NCI-H1092 treated with DMSO at 0.1 percent for 48 hours (cell line): ENCODE measurements at regions not wholly inside any gene's neighbourhood (a gene's known extent, or its start where the extent isn't known, plus 50 kb on each side); places are given as distances from the start of the nearest gene placed in this dataset.

Experiments used
- DNase-seq: peaks from one replicate; lab custom pipeline; 2025; lab: John Stamatoyannopoulos, UW

GRCh38 chr6:12383448-12383847 lies 93.3 kb downstream of the EDN1 start:
- DNase-seq = no peak

GRCh38 chr6:12384357-12384912 lies 94.3 kb downstream of the EDN1 start:
- no peak for DNase-seq

- DNase-seq = no peak
Measured at GRCh38 chr6:12385316-12385715, 95.2 kb downstream of the EDN1 start.

- DNase-seq = no peak
Measured at GRCh38 chr6:12386816-12387215, 96.7 kb downstream of the EDN1 start.

- no peak for DNase-seq
Measured at GRCh38 chr6:12391472-12391871, 101.3 kb downstream of the EDN1 start.

- no peak for DNase-seq
Measured at GRCh38 chr6:12392490-12392889, 102.3 kb downstream of the EDN1 start.

GRCh38 chr6:12393100-12393499 lies 102.9 kb downstream of the EDN1 start:
- no peak for DNase-seq

GRCh38 chr6:12394170-12394569 lies 104.0 kb downstream of the EDN1 start:
- no peak for DNase-seq

- DNase-seq = no peak
Measured at GRCh38 chr6:12395898-12396297, 105.7 kb downstream of the EDN1 start.

GRCh38 chr6:12401200-12401599 lies 111.0 kb downstream of the EDN1 start:
- DNase-seq = no peak

- DNase-seq = no peak
Measured at GRCh38 chr6:12403201-12403826, 113.2 kb downstream of the EDN1 start.

- DNase-seq = no peak
Measured at GRCh38 chr6:12403947-12404647, 113.9 kb downstream of the EDN1 start.

GRCh38 chr6:12404651-12405050 lies 114.5 kb downstream of the EDN1 start:
- no peak for DNase-seq

GRCh38 chr6:12408752-12409151 lies 118.6 kb downstream of the EDN1 start:
- no peak for DNase-seq

GRCh38 chr6:12410946-12411345 lies 120.8 kb downstream of the EDN1 start:
- DNase-seq = no peak

GRCh38 chr6:12414096-12414675 lies 124.0 kb downstream of the EDN1 start:
- DNase-seq = no peak

GRCh38 chr6:12415980-12416598 lies 125.9 kb downstream of the EDN1 start:
- no peak for DNase-seq

GRCh38 chr6:12417191-12417590 lies 127.0 kb downstream of the EDN1 start:
- no peak for DNase-seq

GRCh38 chr6:12418946-12419345 lies 128.8 kb downstream of the EDN1 start:
- DNase-seq = no peak

GRCh38 chr6:12419631-12420272 lies 129.6 kb downstream of the EDN1 start:
- DNase-seq = no peak

- DNase-seq = no peak
Measured at GRCh38 chr6:12420626-12421025, 130.5 kb downstream of the EDN1 start.

- DNase-seq = no peak
Measured at GRCh38 chr6:12421596-12421995, 131.4 kb downstream of the EDN1 start.
